ENCODE measurements at regions not wholly inside any gene's neighbourhood (a gene's known extent, or its start where the extent isn't known, plus 50 kb on each side); places are given as distances from the start of the nearest gene placed in this dataset.

- Histone ChIP-seq H3K4me3 (ENCODE audit: low read length) (no peak overlapping the region), H4K20me1 (ENCODE audit: low read length) (no peaks in the 10 kb centered on the region), H3K4me1 (ENCODE audit: insufficient read depth, low read length) (peaks cover 37% of the 10 kb centered on the region), H3F3A (ENCODE audit: low read length, unreplicated experiment) (peaks cover 8% of the 10 kb centered on the region), H3K9ac (ENCODE audit: low read length) (no peak overlapping the region), H3K36me3 (ENCODE audit: low read depth, low read length) (no peaks in the 10 kb centered on the region), H3K9me3 (ENCODE audit: low read length) (no peaks in the 10 kb centered on the region), H2AFZ (ENCODE audit: low read length) (no peak overlapping the region), H3K27me3 (ENCODE audit: low read length) (no peaks in the 10 kb centered on the region), H3K27ac (ENCODE audit: low read length) (peak overlapping the region; percentile 60), H3K9me2 (replicated peaks; ENCODE audit: low read length) (no peaks in the 10 kb centered on the region), H3K79me2 (ENCODE audit: low read length) (no peaks in the 10 kb centered on the region), H3K4me2 (ENCODE audit: low read length) (peak overlapping the region; percentile 41)
- DNase-seq (peak; percentile 41), ATAC-seq (no peak)
- ChIA-PET POLR2A (ENCODE audit: unreplicated experiment) (no interaction called here), CTCF (no interaction called here)
- TF ChIP-seq, protein P1, sequence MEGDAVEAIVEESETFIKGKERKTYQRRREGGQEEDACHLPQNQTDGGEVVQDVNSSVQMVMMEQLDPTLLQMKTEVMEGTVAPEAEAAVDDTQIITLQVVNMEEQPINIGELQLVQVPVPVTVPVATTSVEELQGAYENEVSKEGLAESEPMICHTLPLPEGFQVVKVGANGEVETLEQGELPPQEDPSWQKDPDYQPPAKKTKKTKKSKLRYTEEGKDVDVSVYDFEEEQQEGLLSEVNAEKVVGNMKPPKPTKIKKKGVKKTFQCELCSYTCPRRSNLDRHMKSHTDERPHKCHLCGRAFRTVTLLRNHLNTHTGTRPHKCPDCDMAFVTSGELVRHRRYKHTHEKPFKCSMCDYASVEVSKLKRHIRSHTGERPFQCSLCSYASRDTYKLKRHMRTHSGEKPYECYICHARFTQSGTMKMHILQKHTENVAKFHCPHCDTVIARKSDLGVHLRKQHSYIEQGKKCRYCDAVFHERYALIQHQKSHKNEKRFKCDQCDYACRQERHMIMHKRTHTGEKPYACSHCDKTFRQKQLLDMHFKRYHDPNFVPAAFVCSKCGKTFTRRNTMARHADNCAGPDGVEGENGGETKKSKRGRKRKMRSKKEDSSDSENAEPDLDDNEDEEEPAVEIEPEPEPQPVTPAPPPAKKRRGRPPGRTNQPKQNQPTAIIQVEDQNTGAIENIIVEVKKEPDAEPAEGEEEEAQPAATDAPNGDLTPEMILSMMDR (conservative IDR thresholded peaks at IDR 0.05; ENCODE audit: low read depth, low read length): no peak
- TF ChIP-seq EZH2 (IDR thresholded peaks at IDR 0.05; ENCODE audit: low read length, unreplicated experiment): no peak
- TF ChIP-seq EZH2phosphoT487 (IDR thresholded peaks at IDR 0.05; ENCODE audit: borderline replicate concordance, low read length): no peak
- intact Hi-C loops (cut with micrococcal nuclease): loop anchor here (2.0 kb wide), 1 partner anchor 132 kb away; no protein-coding TSS in a partner anchor
- BruUV-seq (replicated peaks): no TSS peak
Measured at GRCh38 chr6:133100865-133101264, 140.3 kb upstream of the EYA4 start.

- Histone ChIP-seq H3K4me2 (ENCODE audit: low read length) (peak overlapping the region; percentile 41), H3K9me2 (replicated peaks; ENCODE audit: low read length) (no peaks in the 10 kb centered on the region), H3K9me3 (ENCODE audit: low read length) (no peaks in the 10 kb centered on the region), H3K9ac (ENCODE audit: low read length) (no peak overlapping the region), H3K27ac (ENCODE audit: low read length) (peak overlapping the region; percentile 60), H3K4me3 (ENCODE audit: low read length) (no peak overlapping the region), H3K4me1 (ENCODE audit: insufficient read depth, low read length) (peaks cover 37% of the 10 kb centered on the region), H3K36me3 (ENCODE audit: low read depth, low read length) (no peaks in the 10 kb centered on the region), H2AFZ (ENCODE audit: low read length) (no peak overlapping the region), H3F3A (ENCODE audit: low read length, unreplicated experiment) (peaks cover 8% of the 10 kb centered on the region), H3K27me3 (ENCODE audit: low read length) (no peaks in the 10 kb centered on the region), H3K79me2 (ENCODE audit: low read length) (no peaks in the 10 kb centered on the region), H4K20me1 (ENCODE audit: low read length) (no peaks in the 10 kb centered on the region)
- DNase-seq (peak; percentile 57), ATAC-seq (peak; percentile 41)
- ChIA-PET CTCF (no interaction called here), POLR2A (ENCODE audit: unreplicated experiment) (no interaction called here)
- BruUV-seq (replicated peaks): no TSS peak
- intact Hi-C loops (cut with micrococcal nuclease): loop anchor here (2.0 kb wide), 1 partner anchor 133 kb away; no protein-coding TSS in a partner anchor
- TF ChIP-seq, protein P1 (conservative IDR thresholded peaks at IDR 0.05; ENCODE audit: low read depth, low read length): no peak
- TF ChIP-seq EZH2phosphoT487 (IDR thresholded peaks at IDR 0.05; ENCODE audit: borderline replicate concordance, low read length): no peak
- no peak for TF ChIP-seq EZH2 (IDR thresholded peaks at IDR 0.05; ENCODE audit: low read length, unreplicated experiment)
Measured at GRCh38 chr6:133101790-133102189, 139.4 kb upstream of the EYA4 start.

DNA sequence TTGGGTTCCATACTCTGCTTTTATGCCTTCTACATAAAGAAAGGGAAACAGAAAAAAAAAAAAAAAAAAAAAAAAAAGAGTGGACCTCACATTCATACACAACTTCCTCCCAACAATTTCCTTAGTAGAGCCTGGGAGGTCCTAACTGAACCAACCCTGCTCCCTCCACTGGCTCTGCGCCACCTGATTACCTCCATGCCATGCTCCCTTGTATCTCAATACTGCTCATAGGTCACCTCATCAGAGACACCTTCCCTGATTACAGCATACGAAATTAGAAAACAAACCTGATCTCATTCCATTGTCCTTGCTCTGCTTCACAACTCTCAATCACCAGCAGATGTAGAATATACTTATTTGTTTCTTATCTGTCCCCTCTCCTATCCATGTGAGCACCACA lies 134.2 kb upstream of the EYA4 start:
- ATAC-seq (no peak), DNase-seq (no peak)
- H3K27ac ChIP-seq (ENCODE audit: low read length): no peak overlapping the region
- H3K9me3 ChIP-seq (ENCODE audit: low read length): no peaks in the 10 kb centered on the region
- no TSS peak for BruUV-seq (replicated peaks)
- no peak overlapping the region for H3K4me3 ChIP-seq (ENCODE audit: low read length)
- H2AFZ ChIP-seq (ENCODE audit: low read length): no peak overlapping the region
- H3K4me1 ChIP-seq (ENCODE audit: insufficient read depth, low read length): peaks cover 9% of the 10 kb centered on the region
- ChIA-PET POLR2A (ENCODE audit: unreplicated experiment) (no interaction called here), CTCF (no interaction called here)
- no peak overlapping the region for H3K4me2 ChIP-seq (ENCODE audit: low read length)
- no peaks in the 10 kb centered on the region for H3F3A ChIP-seq (ENCODE audit: low read length, unreplicated experiment)
- no peaks in the 10 kb centered on the region for H3K36me3 ChIP-seq (ENCODE audit: low read depth, low read length)
- no peaks in the 10 kb centered on the region for H3K27me3 ChIP-seq (ENCODE audit: low read length)
- H3K79me2 ChIP-seq (ENCODE audit: low read length): no peaks in the 10 kb centered on the region
- TF ChIP-seq EZH2phosphoT487 (IDR thresholded peaks at IDR 0.05; ENCODE audit: borderline replicate concordance, low read length) (no peak), EZH2 (IDR thresholded peaks at IDR 0.05; ENCODE audit: low read length, unreplicated experiment) (no peak)
- TF ChIP-seq, protein P1 (conservative IDR thresholded peaks at IDR 0.05; ENCODE audit: low read depth, low read length): no peak
- no peaks in the 10 kb centered on the region for H3K9me2 ChIP-seq (replicated peaks; ENCODE audit: low read length)
- intact Hi-C loops (cut with micrococcal nuclease): no loop called here
- no peak overlapping the region for H3K9ac ChIP-seq (ENCODE audit: low read length)
- no peaks in the 10 kb centered on the region for H4K20me1 ChIP-seq (ENCODE audit: low read length)
